WERI-Rb-1 (cell line): ENCODE measurements at regions not wholly inside any gene's neighbourhood (a gene's known extent, or its start where the extent isn't known, plus 50 kb on each side); places are given as distances from the start of the nearest gene placed in this dataset.

Experiments used
- DNase-seq: peaks from one replicate; pipeline ENCODE4 v3.0.0-alpha.2; 2020
- H3K27ac ChIP-seq: fragments of 250-450 bp; sonication (Bioruptor Pico); 2 replicates; pipeline ENCODE4 v1.5.1; 2020; ENCODE audit warnings: mild to moderate bottlenecking, moderate library complexity
- H3K27me3 ChIP-seq: fragments of 250-450 bp; sonication (Bioruptor Pico); 2 replicates; pipeline ENCODE4 v1.5.1; 2021; ENCODE audit warnings: mild to moderate bottlenecking, low read depth, moderate library complexity; ENCODE audit not compliant: insufficient read depth, severe bottlenecking
- H3K36me3 ChIP-seq: fragments of 250-450 bp; sonication (Bioruptor Pico); 2 replicates; pipeline ENCODE4 v1.5.1; 2020; ENCODE audit warnings: mild to moderate bottlenecking, moderate library complexity
- H3K4me3 ChIP-seq: 2 replicates; pipeline ENCODE4 v1.5.1; 2011; ENCODE audit warnings: low read depth, mild to moderate bottlenecking, control low read depth, low read length
- H3K9me3 ChIP-seq: fragments of 250-450 bp; sonication (Bioruptor Pico); 2 replicates; pipeline ENCODE4 v1.5.1; 2021; ENCODE audit warnings: mild to moderate bottlenecking, moderate library complexity; ENCODE audit not compliant: severe bottlenecking
- CTCF ChIP-seq: IDR thresholded peaks from 2 replicates; pipeline ENCODE4 v1.5.1; 2011; ENCODE audit warnings: low read depth, mild to moderate bottlenecking, control low read depth, inconsistent platforms, low read length

- Histone ChIP-seq H3K27ac (no peak overlapping the region), H3K4me3 (no peak overlapping the region), H3K9me3 (no peaks in the 10 kb centered on the region), H3K36me3 (no peaks in the 10 kb centered on the region), H3K27me3 (no peaks in the 10 kb centered on the region)
- no peak for TF ChIP-seq CTCF
- DNase-seq, result no peak
These were observed 52.5 kb downstream of the KCNF1 start for GRCh38 chr2:10964052-10964790.

GRCh38 chr2:10965241-10965843 lies 53.6 kb downstream of the KCNF1 start:
- no peaks in the 10 kb centered on the region for H3K27me3 ChIP-seq
- H3K27ac ChIP-seq, result no peak overlapping the region
- no peak for TF ChIP-seq CTCF
- no peaks in the 10 kb centered on the region for H3K9me3 ChIP-seq
- DNase-seq, result no peak
- no peaks in the 10 kb centered on the region for H3K36me3 ChIP-seq
- no peak overlapping the region for H3K4me3 ChIP-seq

GRCh38 chr2:10966056-10966455 lies 54.3 kb downstream of the KCNF1 start:
- no peaks in the 10 kb centered on the region for H3K27me3 ChIP-seq
- H3K27ac ChIP-seq, result no peak overlapping the region
- H3K4me3 ChIP-seq, result no peak overlapping the region
- H3K9me3 ChIP-seq, result no peaks in the 10 kb centered on the region
- no peak for TF ChIP-seq CTCF
- H3K36me3 ChIP-seq, result no peaks in the 10 kb centered on the region
- no peak for DNase-seq

- Histone ChIP-seq H3K9me3 (no peaks in the 10 kb centered on the region), H3K27me3 (no peaks in the 10 kb centered on the region), H3K27ac (no peak overlapping the region), H3K4me3 (no peak overlapping the region), H3K36me3 (no peaks in the 10 kb centered on the region)
- TF ChIP-seq CTCF, result no peak
- no peak for DNase-seq
These were observed 55.0 kb downstream of the KCNF1 start for GRCh38 chr2:10966741-10967140.

GRCh38 chr2:10968176-10968575 lies 56.4 kb downstream of the KCNF1 start:
- Histone ChIP-seq H3K9me3 (no peaks in the 10 kb centered on the region), H3K4me3 (no peak overlapping the region), H3K27ac (no peak overlapping the region), H3K27me3 (no peaks in the 10 kb centered on the region), H3K36me3 (no peaks in the 10 kb centered on the region)
- TF ChIP-seq CTCF, result no peak
- no peak for DNase-seq
